MM.1S (cell line): ENCODE measurements at regions not wholly inside any gene's neighbourhood (a gene's known extent, or its start where the extent isn't known, plus 50 kb on each side); places are given as distances from the start of the nearest gene placed in this dataset.

ENCODE experiments used
- CTCF ChIP-seq: fragments of 300-600 bp; sonication (generic); IDR thresholded peaks from 2 replicates; pipeline ENCODE4 v1.5.1; 2016; ENCODE audit warnings: antibody characterized with exemption, low read length, mixed read lengths
- EZH2 ChIP-seq: fragments of 300-600 bp; sonication (generic); optimal IDR thresholded peaks from 2 replicates; pipeline ENCODE3; 2017; ENCODE audit warnings: low read depth, mild to moderate bottlenecking, antibody characterized with exemption, low read length, mixed read lengths

- no peak for TF ChIP-seq EZH2
- no peak for TF ChIP-seq CTCF
These were observed 581.8 kb downstream of the NLGN4X start for GRCh38 chrX:5646818-5647217.
